Nephron (organoid): ENCODE measurements at regions not wholly inside any gene's neighbourhood (a gene's known extent, or its start where the extent isn't known, plus 50 kb on each side); places are given as distances from the start of the nearest gene placed in this dataset.

Experiments used
- H3K27ac Mint-ChIP-seq, 3 experiments: 2 replicates each; pipeline ENCODE4 v1.8.0; 2020; ENCODE audit warnings: mixed read lengths in 3 of 3, mild to moderate bottlenecking in 2 of 3, moderate library complexity in 1 of 3
- H3K27me3 Mint-ChIP-seq: 2 replicates; pipeline ENCODE4 v1.8.0; 2021; ENCODE audit warnings: low read depth, mild to moderate bottlenecking, moderate library complexity, mixed read lengths
- H3K36me3 Mint-ChIP-seq: 2 replicates; pipeline ENCODE4 v1.8.0; 2020; ENCODE audit warnings: low read depth, mixed read lengths
- H3K4me1 Mint-ChIP-seq: 2 replicates; pipeline ENCODE4 v1.8.0; 2020; ENCODE audit warnings: mixed read lengths
- H3K4me3 Mint-ChIP-seq, 3 experiments: 2 replicates each; pipeline ENCODE4 v1.8.0; 2020; ENCODE audit warnings: mild to moderate bottlenecking in 3 of 3, mixed read lengths in 3 of 3, moderate library complexity in 2 of 3
- H3K9me3 Mint-ChIP-seq: 2 replicates; pipeline ENCODE4 v1.8.0; 2020; ENCODE audit warnings: mixed read lengths
- CTCF ChIP-seq, 3 experiments: fragments of 200-600 bp; sonication (generic); IDR thresholded peaks; one replicate each; pipeline ENCODE4 v1.5.0; 2021; ENCODE audit warnings: antibody characterized with exemption in 3 of 3; ENCODE audit not compliant: unreplicated experiment in 3 of 3

GRCh38 chr4:143055997-143056396, 128.7 kb upstream of the USP38 start:
- no peaks in the 10 kb centered on the region for H3K4me1 Mint-ChIP-seq
- H3K36me3 Mint-ChIP-seq: no peaks in the 10 kb centered on the region
- peaks cover 3% of the 10 kb centered on the region for H3K9me3 Mint-ChIP-seq
- no peak overlapping the region for H3K4me3 Mint-ChIP-seq
- H3K27ac Mint-ChIP-seq: no peak overlapping the region
- TF ChIP-seq CTCF (IDR thresholded peaks at IDR 0.05; ENCODE audit: unreplicated experiment in 3 of 3): no peak
- no peaks in the 10 kb centered on the region for H3K27me3 Mint-ChIP-seq

- Mint-ChIP-seq H3K36me3 (no peaks in the 10 kb centered on the region), H3K27me3 (no peaks in the 10 kb centered on the region), H3K9me3 (peaks cover 52% of the 10 kb centered on the region), H3K4me1 (no peaks in the 10 kb centered on the region), H3K27ac (no peak overlapping the region), H3K4me3 (no peak overlapping the region)
- TF ChIP-seq CTCF (IDR thresholded peaks at IDR 0.05; ENCODE audit: unreplicated experiment in 3 of 3): no peak
Measured at GRCh38 chr4:143071351-143071750, 113.4 kb upstream of the USP38 start.

- no peaks in the 10 kb centered on the region for H3K27me3 Mint-ChIP-seq
- no peaks in the 10 kb centered on the region for H3K4me1 Mint-ChIP-seq
- H3K27ac Mint-ChIP-seq: no peak overlapping the region
- peaks cover 20% of the 10 kb centered on the region for H3K9me3 Mint-ChIP-seq
- TF ChIP-seq CTCF (IDR thresholded peaks at IDR 0.05; ENCODE audit: unreplicated experiment in 3 of 3): no peak
- H3K36me3 Mint-ChIP-seq: no peaks in the 10 kb centered on the region
- H3K4me3 Mint-ChIP-seq: no peak overlapping the region
Measured at GRCh38 chr4:143076723-143077122, 108.0 kb upstream of the USP38 start.

GRCh38 chr4:143082701-143083100, 102.0 kb upstream of the USP38 start:
- H3K9me3 Mint-ChIP-seq: no peaks in the 10 kb centered on the region
- peaks cover 27% of the 10 kb centered on the region for H3K4me1 Mint-ChIP-seq
- H3K27me3 Mint-ChIP-seq: no peaks in the 10 kb centered on the region
- no peak overlapping the region for H3K27ac Mint-ChIP-seq
- no peaks in the 10 kb centered on the region for H3K36me3 Mint-ChIP-seq
- TF ChIP-seq CTCF (IDR thresholded peaks at IDR 0.05; ENCODE audit: unreplicated experiment in 3 of 3): no peak
- no peak overlapping the region for H3K4me3 Mint-ChIP-seq

GRCh38 chr4:143083756-143084472, 100.8 kb upstream of the USP38 start:
- no peaks in the 10 kb centered on the region for H3K9me3 Mint-ChIP-seq
- H3K27ac Mint-ChIP-seq: peak overlapping the region; percentile 13 to 37 (median 16)
- H3K27me3 Mint-ChIP-seq: no peaks in the 10 kb centered on the region
- H3K36me3 Mint-ChIP-seq: no peaks in the 10 kb centered on the region
- no peak for TF ChIP-seq CTCF (IDR thresholded peaks at IDR 0.05; ENCODE audit: unreplicated experiment in 3 of 3)
- peaks cover 28% of the 10 kb centered on the region for H3K4me1 Mint-ChIP-seq
- H3K4me3 Mint-ChIP-seq: no peak overlapping the region

GRCh38 chr4:143084566-143084965, 100.2 kb upstream of the USP38 start:
- H3K4me3 Mint-ChIP-seq: no peak overlapping the region
- peaks cover 4% of the 10 kb centered on the region for H3K9me3 Mint-ChIP-seq
- H3K27ac Mint-ChIP-seq: peak overlapping the region in 1 of 3 experiments; percentile 13
- TF ChIP-seq CTCF (IDR thresholded peaks at IDR 0.05; ENCODE audit: unreplicated experiment in 3 of 3): no peak
- no peaks in the 10 kb centered on the region for H3K27me3 Mint-ChIP-seq
- H3K36me3 Mint-ChIP-seq: no peaks in the 10 kb centered on the region
- peaks cover 34% of the 10 kb centered on the region for H3K4me1 Mint-ChIP-seq
